PC-9 (cell line): ENCODE measurements at regions not wholly inside any gene's neighbourhood (a gene's known extent, or its start where the extent isn't known, plus 50 kb on each side); places are given as distances from the start of the nearest gene placed in this dataset.

Experiments used
- EZH2 ChIP-seq: fragments of 200-600 bp; sonication (generic); IDR thresholded peaks from 2 replicates; pipeline ENCODE4 v1.8.0; 2017; ENCODE audit warnings: antibody characterized with exemption, low read depth
- TF ChIP-seq, protein P1 (sequence below): fragments of 200-600 bp; sonication (generic); conservative IDR thresholded peaks from 2 replicates; pipeline ENCODE4 v1.6.1; 2017; ENCODE audit warnings: mixed run types, antibody characterized with exemption, mild to moderate bottlenecking, moderate library complexity

DNA sequence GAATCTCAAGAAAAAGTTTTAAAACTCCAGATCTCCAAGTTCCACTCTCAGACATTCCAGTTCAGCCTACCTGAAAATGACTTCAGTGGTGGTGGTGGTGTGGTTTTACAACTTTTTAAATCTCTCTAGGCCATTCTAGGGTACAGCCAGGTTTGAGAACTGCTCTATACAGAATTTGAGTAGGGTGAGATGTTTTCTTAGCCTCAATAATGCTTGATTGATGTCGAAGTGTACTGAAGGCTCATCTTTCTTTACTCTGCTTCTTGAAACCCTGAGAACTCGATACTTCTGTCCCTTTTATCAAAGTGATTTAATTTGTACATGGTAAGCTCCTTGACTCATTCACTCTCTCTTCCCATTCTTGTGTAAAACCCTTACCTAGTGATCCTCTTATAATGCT, 143.8 kb downstream of the FAM124B start:
- TF ChIP-seq, protein P1, sequence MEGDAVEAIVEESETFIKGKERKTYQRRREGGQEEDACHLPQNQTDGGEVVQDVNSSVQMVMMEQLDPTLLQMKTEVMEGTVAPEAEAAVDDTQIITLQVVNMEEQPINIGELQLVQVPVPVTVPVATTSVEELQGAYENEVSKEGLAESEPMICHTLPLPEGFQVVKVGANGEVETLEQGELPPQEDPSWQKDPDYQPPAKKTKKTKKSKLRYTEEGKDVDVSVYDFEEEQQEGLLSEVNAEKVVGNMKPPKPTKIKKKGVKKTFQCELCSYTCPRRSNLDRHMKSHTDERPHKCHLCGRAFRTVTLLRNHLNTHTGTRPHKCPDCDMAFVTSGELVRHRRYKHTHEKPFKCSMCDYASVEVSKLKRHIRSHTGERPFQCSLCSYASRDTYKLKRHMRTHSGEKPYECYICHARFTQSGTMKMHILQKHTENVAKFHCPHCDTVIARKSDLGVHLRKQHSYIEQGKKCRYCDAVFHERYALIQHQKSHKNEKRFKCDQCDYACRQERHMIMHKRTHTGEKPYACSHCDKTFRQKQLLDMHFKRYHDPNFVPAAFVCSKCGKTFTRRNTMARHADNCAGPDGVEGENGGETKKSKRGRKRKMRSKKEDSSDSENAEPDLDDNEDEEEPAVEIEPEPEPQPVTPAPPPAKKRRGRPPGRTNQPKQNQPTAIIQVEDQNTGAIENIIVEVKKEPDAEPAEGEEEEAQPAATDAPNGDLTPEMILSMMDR = no peak
- no peak for TF ChIP-seq EZH2
